Central memory CD8-positive, alpha-beta T cell (primary cell): ENCODE measurements at regions not wholly inside any gene's neighbourhood (a gene's known extent, or its start where the extent isn't known, plus 50 kb on each side); places are given as distances from the start of the nearest gene placed in this dataset.
"Not testable (repeated sequence)": the region's sequence is repeated elsewhere in the genome, so short reads cannot be mapped to it uniquely, and the experiment has no call there.

Experiments
- ATAC-seq: fragments of 150-1000 bp; cut with Tn5 transposase; replicated peaks from 2 replicates; pipeline ENCODE4 v1.10.0; 2022; ENCODE audit warnings: mild to moderate bottlenecking, moderate FRiP score, moderate number of reproducible peaks; ENCODE audit not compliant: poor library complexity, severe bottlenecking; ENCODE audit errors: extremely low read depth
- DNase-seq, 2 donors: peaks; one replicate each; pipeline ENCODE4 v3.0.0; 2021; ENCODE audit warnings: low spot score in 2 of 2
- H3K27ac Mint-ChIP-seq: one replicate; pipeline ENCODE4 v1.8.0; 2022; ENCODE audit warnings: low read depth, mild to moderate bottlenecking, moderate library complexity, mixed read lengths
- H3K27me3 Mint-ChIP-seq: one replicate; pipeline ENCODE4 v1.8.0; 2022; ENCODE audit warnings: mixed read lengths
- H3K36me3 Mint-ChIP-seq: one replicate; pipeline ENCODE4 v1.8.0; 2022; ENCODE audit warnings: mild to moderate bottlenecking, moderate library complexity, mixed read lengths; ENCODE audit not compliant: insufficient read depth
- H3K4me1 Mint-ChIP-seq: one replicate; pipeline ENCODE4 v1.8.0; 2022; ENCODE audit warnings: mixed read lengths
- H3K4me3 Mint-ChIP-seq: one replicate; pipeline ENCODE4 v1.8.0; 2022; ENCODE audit warnings: mild to moderate bottlenecking, moderate library complexity, mixed read lengths
- H3K9me3 Mint-ChIP-seq: one replicate; pipeline ENCODE4 v1.8.0; 2022; ENCODE audit warnings: mixed read lengths

- no peak for ATAC-seq
These were observed 156.2 kb downstream of the ZNF621 start for GRCh38 chr3:40680685-40681657.

GRCh38 chr3:40681658-40682055 lies 156.9 kb downstream of the ZNF621 start:
- H3K4me3 Mint-ChIP-seq, result no peak overlapping the region
- H3K9me3 Mint-ChIP-seq, result no peaks in the 10 kb centered on the region
- no peaks in the 10 kb centered on the region for H3K4me1 Mint-ChIP-seq
- no peak for DNase-seq
- peaks cover 25% of the 10 kb centered on the region for H3K27me3 Mint-ChIP-seq
- no peak overlapping the region for H3K27ac Mint-ChIP-seq
- no peak for ATAC-seq
- no peaks in the 10 kb centered on the region for H3K36me3 Mint-ChIP-seq

More at GRCh38 chr3:40680685-40681657, 156.2 kb downstream of the ZNF621 start:
- H3K27ac Mint-ChIP-seq, result no peak overlapping the region
- H3K4me3 Mint-ChIP-seq, result no peak overlapping the region
- no peaks in the 10 kb centered on the region for H3K4me1 Mint-ChIP-seq
- DNase-seq, result no peak
- peaks cover 19% of the 10 kb centered on the region for H3K27me3 Mint-ChIP-seq
- H3K9me3 Mint-ChIP-seq, result no peaks in the 10 kb centered on the region
- H3K36me3 Mint-ChIP-seq, result no peaks in the 10 kb centered on the region

- no peaks in the 10 kb centered on the region for H3K9me3 Mint-ChIP-seq
- H3K27me3 Mint-ChIP-seq, result peaks cover 71% of the 10 kb centered on the region
- no peak overlapping the region for H3K27ac Mint-ChIP-seq
- DNase-seq (no peak), ATAC-seq (no peak)
- H3K4me3 Mint-ChIP-seq, result no peak overlapping the region
- H3K36me3 Mint-ChIP-seq, result no peaks in the 10 kb centered on the region
- no peaks in the 10 kb centered on the region for H3K4me1 Mint-ChIP-seq
These were observed 165.1 kb downstream of the ZNF621 start for GRCh38 chr3:40689837-40690236.

- H3K9me3 Mint-ChIP-seq, result no peaks in the 10 kb centered on the region
- H3K36me3 Mint-ChIP-seq, result no peaks in the 10 kb centered on the region
- DNase-seq, result no peak
- H3K4me1 Mint-ChIP-seq, result no peaks in the 10 kb centered on the region
- no peak overlapping the region for H3K27ac Mint-ChIP-seq
- peaks cover 64% of the 10 kb centered on the region for H3K27me3 Mint-ChIP-seq
- no peak for ATAC-seq
- H3K4me3 Mint-ChIP-seq, result no peak overlapping the region
These were observed 166.1 kb downstream of the ZNF621 start for GRCh38 chr3:40690749-40691451.

GRCh38 chr3:40691452-40691861 lies 166.7 kb downstream of the ZNF621 start:
- Mint-ChIP-seq H3K4me1 (no peaks in the 10 kb centered on the region), H3K4me3 (no peak overlapping the region), H3K36me3 (no peaks in the 10 kb centered on the region), H3K27me3 (peaks cover 59% of the 10 kb centered on the region), H3K27ac (no peak overlapping the region), H3K9me3 (no peaks in the 10 kb centered on the region)
- DNase-seq (no peak), ATAC-seq (no peak)

- ATAC-seq (no peak), DNase-seq (no peak)
- no peaks in the 10 kb centered on the region for H3K9me3 Mint-ChIP-seq
- no peaks in the 10 kb centered on the region for H3K4me1 Mint-ChIP-seq
- H3K27me3 Mint-ChIP-seq, result peaks cover 28% of the 10 kb centered on the region
- H3K27ac Mint-ChIP-seq, result no peak overlapping the region
- H3K36me3 Mint-ChIP-seq, result no peaks in the 10 kb centered on the region
- no peak overlapping the region for H3K4me3 Mint-ChIP-seq
These were observed 171.1 kb downstream of the ZNF621 start for GRCh38 chr3:40695848-40696247.

GRCh38 chr3:40698611-40699010 lies 173.9 kb downstream of the ZNF621 start:
- H3K27ac Mint-ChIP-seq, H3K4me3 Mint-ChIP-seq, H3K36me3 Mint-ChIP-seq, H3K4me1 Mint-ChIP-seq, DNase-seq, ATAC-seq, H3K9me3 Mint-ChIP-seq: not testable (repeated sequence)
- H3K27me3 Mint-ChIP-seq, result peaks cover 21% of the 10 kb centered on the region

- H3K27me3 Mint-ChIP-seq, result peaks cover 10% of the 10 kb centered on the region
- ATAC-seq (no peak), DNase-seq (no peak)
- no peak overlapping the region for H3K4me3 Mint-ChIP-seq
- H3K27ac Mint-ChIP-seq, result no peak overlapping the region
- H3K4me1 Mint-ChIP-seq, result no peaks in the 10 kb centered on the region
- H3K36me3 Mint-ChIP-seq, result no peaks in the 10 kb centered on the region
- H3K9me3 Mint-ChIP-seq, result no peaks in the 10 kb centered on the region
These were observed 176.3 kb downstream of the ZNF621 start for GRCh38 chr3:40701016-40701588.

- Mint-ChIP-seq H3K36me3 (no peaks in the 10 kb centered on the region), H3K27ac (no peak overlapping the region), H3K4me3 (no peak overlapping the region), H3K27me3 (peaks cover 27% of the 10 kb centered on the region), H3K9me3 (no peaks in the 10 kb centered on the region), H3K4me1 (no peaks in the 10 kb centered on the region)
- DNase-seq (no peak), ATAC-seq (no peak)
These were observed 179.5 kb downstream of the ZNF621 start for GRCh38 chr3:40704224-40704623.

- Mint-ChIP-seq H3K9me3 (no peaks in the 10 kb centered on the region), H3K36me3 (no peaks in the 10 kb centered on the region), H3K27ac (no peak overlapping the region), H3K27me3 (peaks cover 23% of the 10 kb centered on the region), H3K4me1 (no peaks in the 10 kb centered on the region), H3K4me3 (no peak overlapping the region)
- no peak for DNase-seq
- ATAC-seq, result no peak
These were observed 180.9 kb downstream of the ZNF621 start for GRCh38 chr3:40705663-40706062.

- Mint-ChIP-seq H3K4me1 (peaks cover 5% of the 10 kb centered on the region), H3K27me3 (peaks cover 53% of the 10 kb centered on the region), H3K36me3 (no peaks in the 10 kb centered on the region), H3K9me3 (no peaks in the 10 kb centered on the region), H3K27ac (no peak overlapping the region), H3K4me3 (no peak overlapping the region)
- ATAC-seq (no peak), DNase-seq (no peak)
These were observed 188.5 kb downstream of the ZNF621 start for GRCh38 chr3:40713306-40713705.

- Mint-ChIP-seq H3K4me1 (peaks cover 5% of the 10 kb centered on the region), H3K27ac (no peak overlapping the region), H3K27me3 (peaks cover 48% of the 10 kb centered on the region), H3K4me3 (no peak overlapping the region), H3K36me3 (no peaks in the 10 kb centered on the region), H3K9me3 (no peaks in the 10 kb centered on the region)
- no peak for ATAC-seq
- DNase-seq, result no peak
These were observed 189.0 kb downstream of the ZNF621 start for GRCh38 chr3:40713795-40714194.
